ENCODE measurements at regions not wholly inside any gene's neighbourhood (a gene's known extent, or its start where the extent isn't known, plus 50 kb on each side); places are given as distances from the start of the nearest gene placed in this dataset.

DNA sequence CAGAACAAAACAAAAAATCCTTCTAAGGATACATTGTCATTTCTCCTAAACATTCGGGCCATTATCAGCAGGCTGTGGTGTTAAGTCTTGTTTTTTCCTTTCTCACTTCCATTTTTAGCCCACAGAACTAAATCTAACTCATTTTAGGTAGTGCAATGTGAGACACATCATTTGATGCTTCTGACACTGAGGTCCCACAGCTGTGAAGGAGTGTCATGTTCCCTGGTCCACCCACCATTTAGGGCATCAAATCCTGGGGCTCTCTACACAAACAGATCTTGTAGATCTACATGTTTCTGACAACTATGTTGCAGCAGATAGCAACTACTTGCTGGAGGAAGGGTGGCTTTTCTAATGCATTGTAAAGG lies 232.5 kb upstream of the IGFBP3 start:
- no peak for TF ChIP-seq POLR2A (IDR thresholded peaks at IDR 0.05)
- TF ChIP-seq, protein P1, sequence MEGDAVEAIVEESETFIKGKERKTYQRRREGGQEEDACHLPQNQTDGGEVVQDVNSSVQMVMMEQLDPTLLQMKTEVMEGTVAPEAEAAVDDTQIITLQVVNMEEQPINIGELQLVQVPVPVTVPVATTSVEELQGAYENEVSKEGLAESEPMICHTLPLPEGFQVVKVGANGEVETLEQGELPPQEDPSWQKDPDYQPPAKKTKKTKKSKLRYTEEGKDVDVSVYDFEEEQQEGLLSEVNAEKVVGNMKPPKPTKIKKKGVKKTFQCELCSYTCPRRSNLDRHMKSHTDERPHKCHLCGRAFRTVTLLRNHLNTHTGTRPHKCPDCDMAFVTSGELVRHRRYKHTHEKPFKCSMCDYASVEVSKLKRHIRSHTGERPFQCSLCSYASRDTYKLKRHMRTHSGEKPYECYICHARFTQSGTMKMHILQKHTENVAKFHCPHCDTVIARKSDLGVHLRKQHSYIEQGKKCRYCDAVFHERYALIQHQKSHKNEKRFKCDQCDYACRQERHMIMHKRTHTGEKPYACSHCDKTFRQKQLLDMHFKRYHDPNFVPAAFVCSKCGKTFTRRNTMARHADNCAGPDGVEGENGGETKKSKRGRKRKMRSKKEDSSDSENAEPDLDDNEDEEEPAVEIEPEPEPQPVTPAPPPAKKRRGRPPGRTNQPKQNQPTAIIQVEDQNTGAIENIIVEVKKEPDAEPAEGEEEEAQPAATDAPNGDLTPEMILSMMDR (IDR thresholded peaks at IDR 0.05) = no peak
